Nephron progenitor cell (in vitro differentiated cells): ENCODE measurements at regions not wholly inside any gene's neighbourhood (a gene's known extent, or its start where the extent isn't known, plus 50 kb on each side); places are given as distances from the start of the nearest gene placed in this dataset.

Source experiments
- DNase-seq: peaks from one replicate; pipeline ENCODE4 v3.0.0; 2021
- H3K27ac Mint-ChIP-seq: 2 replicates; pipeline ENCODE4 v1.8.0; 2021; ENCODE audit warnings: mild to moderate bottlenecking, moderate library complexity, mixed read lengths
- H3K27me3 Mint-ChIP-seq: 2 replicates; pipeline ENCODE4 v1.8.0; 2021; ENCODE audit warnings: mild to moderate bottlenecking, low read depth, mixed read lengths; ENCODE audit not compliant: poor library complexity
- H3K36me3 Mint-ChIP-seq: 2 replicates; pipeline ENCODE4 v1.8.0; 2021; ENCODE audit warnings: low read depth, mixed read lengths
- H3K4me1 Mint-ChIP-seq: 2 replicates; pipeline ENCODE4 v1.8.0; 2021; ENCODE audit warnings: mixed read lengths
- H3K4me3 Mint-ChIP-seq: 2 replicates; pipeline ENCODE4 v1.8.0; 2021; ENCODE audit warnings: mild to moderate bottlenecking, moderate library complexity, mixed read lengths
- H3K9me3 Mint-ChIP-seq: 2 replicates; pipeline ENCODE4 v1.8.0; 2021; ENCODE audit warnings: mild to moderate bottlenecking, moderate library complexity, mixed read lengths
- CTCF ChIP-seq: fragments of 200-600 bp; sonication (generic); IDR thresholded peaks from 2 replicates; pipeline ENCODE4 v1.5.0; 2021; ENCODE audit warnings: antibody characterized with exemption

GRCh38 chr6:98463038-98464000 lies 371.1 kb upstream of the POU3F2 start:
- H3K27ac Mint-ChIP-seq, result peak overlapping the region; percentile 73
- no peaks in the 10 kb centered on the region for H3K36me3 Mint-ChIP-seq
- H3K27me3 Mint-ChIP-seq, result no peaks in the 10 kb centered on the region
- no peaks in the 10 kb centered on the region for H3K9me3 Mint-ChIP-seq
- peak; percentile 4 for DNase-seq
- peaks cover 35% of the 10 kb centered on the region for H3K4me1 Mint-ChIP-seq
- no peak for TF ChIP-seq CTCF
- H3K4me3 Mint-ChIP-seq, result no peak overlapping the region

GRCh38 chr6:98467091-98467490 lies 367.3 kb upstream of the POU3F2 start:
- Mint-ChIP-seq H3K27ac (no peak overlapping the region), H3K27me3 (peaks cover 3% of the 10 kb centered on the region), H3K36me3 (peaks cover 6% of the 10 kb centered on the region), H3K4me1 (peaks cover 25% of the 10 kb centered on the region), H3K9me3 (peaks cover 22% of the 10 kb centered on the region), H3K4me3 (no peak overlapping the region)
- DNase-seq, result no peak
- no peak for TF ChIP-seq CTCF

- Mint-ChIP-seq H3K27me3 (peaks cover 6% of the 10 kb centered on the region), H3K27ac (no peak overlapping the region), H3K9me3 (peaks cover 26% of the 10 kb centered on the region), H3K4me3 (no peak overlapping the region), H3K4me1 (peaks cover 18% of the 10 kb centered on the region), H3K36me3 (peaks cover 6% of the 10 kb centered on the region)
- TF ChIP-seq CTCF, result no peak
- no peak for DNase-seq
These were observed 366.5 kb upstream of the POU3F2 start for GRCh38 chr6:98467902-98468301.

GRCh38 chr6:98469141-98469540 lies 365.2 kb upstream of the POU3F2 start:
- peaks cover 6% of the 10 kb centered on the region for H3K4me1 Mint-ChIP-seq
- H3K36me3 Mint-ChIP-seq, result peaks cover 6% of the 10 kb centered on the region
- no peak overlapping the region for H3K27ac Mint-ChIP-seq
- no peak for TF ChIP-seq CTCF
- peaks cover 9% of the 10 kb centered on the region for H3K27me3 Mint-ChIP-seq
- peaks cover 26% of the 10 kb centered on the region for H3K9me3 Mint-ChIP-seq
- no peak for DNase-seq
- no peak overlapping the region for H3K4me3 Mint-ChIP-seq

GRCh38 chr6:98470821-98471220 lies 363.6 kb upstream of the POU3F2 start:
- Mint-ChIP-seq H3K27me3 (peaks cover 9% of the 10 kb centered on the region), H3K27ac (no peak overlapping the region), H3K36me3 (peaks cover 6% of the 10 kb centered on the region), H3K4me1 (no peaks in the 10 kb centered on the region), H3K9me3 (peaks cover 26% of the 10 kb centered on the region), H3K4me3 (no peak overlapping the region)
- DNase-seq, result no peak
- no peak for TF ChIP-seq CTCF

GRCh38 chr6:98471444-98471843 lies 362.9 kb upstream of the POU3F2 start:
- Mint-ChIP-seq H3K4me1 (no peaks in the 10 kb centered on the region), H3K36me3 (peaks cover 6% of the 10 kb centered on the region), H3K27me3 (peaks cover 9% of the 10 kb centered on the region), H3K9me3 (peaks cover 26% of the 10 kb centered on the region), H3K4me3 (no peak overlapping the region), H3K27ac (no peak overlapping the region)
- no peak for TF ChIP-seq CTCF
- no peak for DNase-seq
